ENCODE measurements at regions not wholly inside any gene's neighbourhood (a gene's known extent, or its start where the extent isn't known, plus 50 kb on each side); places are given as distances from the start of the nearest gene placed in this dataset.

- TF ChIP-seq REST (IDR thresholded peaks at IDR 0.05; ENCODE audit: low read depth) (no peak), FOSL1 (IDR thresholded peaks at IDR 0.05; ENCODE audit: low read depth) (no peak), POLR2AphosphoS5 (IDR thresholded peaks at IDR 0.05; ENCODE audit: low read depth, low read length) (no peak), YY1 (IDR thresholded peaks at IDR 0.05; ENCODE audit: extremely low read depth, insufficient replicate concordance, low read depth, low read length) (no peak), RAD21 (IDR thresholded peaks at IDR 0.05; ENCODE audit: low read depth) (no peak)
Measured at GRCh38 chr6:210104-210456, 82.2 kb upstream of the DUSP22 start (continued).

- ChIA-PET CTCF (no interaction called here), RAD21 (ENCODE audit: low non-redundant PET in 1 of 2, low total read pairs in 2 of 2, uncharacterized antibody in 2 of 2, unreplicated experiment in 2 of 2) (no interaction called here), POLR2A (no interaction called here)
- Histone ChIP-seq H3K27me3 (ENCODE audit: insufficient read depth, low read length) (peaks cover 16% of the 10 kb centered on the region), H3K9me3 (ENCODE audit: control insufficient read depth in 1 of 2, insufficient read depth in 1 of 2, low read depth in 1 of 2, low read length in 2 of 2) (peaks cover 0 to 4% of the 10 kb centered on the region in 2 experiments; a peak in 1 of 4 replicates), H3K27ac (ENCODE audit: low read depth, low read length) (no peak overlapping the region), H3K4me1 (ENCODE audit: control insufficient read depth in 1 of 2, insufficient read depth in 2 of 2, low read length in 2 of 2) (no peaks in the 10 kb centered on the region; a peak in 1 of 4 replicates), H2AFZ (ENCODE audit: low read depth, low read length, poor library complexity, severe bottlenecking) (no peak overlapping the region), H3K79me2 (ENCODE audit: insufficient read depth, low read length) (no peaks in the 10 kb centered on the region), H4K20me1 (ENCODE audit: insufficient read depth) (no peaks in the 10 kb centered on the region), H3K9ac (ENCODE audit: low read length) (no peak overlapping the region), H3K36me3 (ENCODE audit: control insufficient read depth in 1 of 2, insufficient read depth in 2 of 2, low read length in 2 of 2) (no peaks in the 10 kb centered on the region), H3K9me2 (ENCODE audit: insufficient read depth) (no peaks in the 10 kb centered on the region), H3K4me3 (replicated peaks in 1 of 2; ENCODE audit: low read depth in 1 of 2, low read length in 2 of 2) (no peak overlapping the region), H3K4me2 (ENCODE audit: low read length) (no peak overlapping the region)
- TF ChIP-seq EZH2phosphoT487 (IDR thresholded peaks at IDR 0.05; ENCODE audit: borderline replicate concordance) (no peak), FOSL1 (IDR thresholded peaks at IDR 0.05; ENCODE audit: low read depth) (no peak), SIN3A (IDR thresholded peaks at IDR 0.05; ENCODE audit: low read depth) (no peak), ELF1 (IDR thresholded peaks at IDR 0.05; ENCODE audit: borderline replicate concordance, low read depth) (no peak), ZNF274 (IDR thresholded peaks at IDR 0.05; ENCODE audit: low read depth, low read length) (no peak), YY1 (IDR thresholded peaks at IDR 0.05; ENCODE audit: extremely low read depth, insufficient replicate concordance, low read depth, low read length) (no peak)
- DNase-seq (ENCODE audit: low read depth, low spot score): no peak
- BruUV-seq (replicated peaks): no TSS peak
- intact Hi-C loops (cut with micrococcal nuclease): no loop called here
- ATAC-seq: no peak
Measured at GRCh38 chr6:210778-211374, 81.4 kb upstream of the DUSP22 start.

All from HCT116 (cell line).